Transverse colon (tissue), 4 donors: ENCODE measurements at regions not wholly inside any gene's neighbourhood (a gene's known extent, or its start where the extent isn't known, plus 50 kb on each side); places are given as distances from the start of the nearest gene placed in this dataset.

ENCODE experiments used
- DNase-seq: peaks from one replicate; pipeline ENCODE4 v3.0.0-alpha.2; 2019
- H3K27ac ChIP-seq, 4 donors: fragments of 200-600 bp; sonication (generic); 2 replicates each; pipeline ENCODE4 v1.5.1; 2016 to 2018; ENCODE audit warnings: inconsistent platforms in 4 of 4
- H3K27me3 ChIP-seq: fragments of 200-600 bp; sonication (generic); 2 replicates; pipeline ENCODE4 v1.5.1; 2017; ENCODE audit warnings: inconsistent platforms
- H3K36me3 ChIP-seq, 4 donors: fragments of 200-600 bp; sonication (generic); 2 replicates each; pipeline ENCODE4 v1.5.1; 2017 to 2019; ENCODE audit warnings: inconsistent platforms in 4 of 4
- H3K4me1 ChIP-seq, 4 donors: fragments of 200-600 bp; sonication (generic); 2 replicates each; pipeline ENCODE4 v1.5.1; 2017 to 2020; ENCODE audit warnings: inconsistent platforms in 4 of 4
- H3K4me3 ChIP-seq, 4 donors: fragments of 200-600 bp; sonication (generic); 1 replicate in 1 of 4; 2 replicates in 3 of 4; pipeline versions ENCODE4 v1.5.1 to v1.6.1; 2017 to 2019; ENCODE audit warnings: inconsistent platforms in 4 of 4
- H3K9me3 ChIP-seq, 2 donors: fragments of 200-600 bp; sonication (generic); 2 replicates each; pipeline ENCODE4 v1.5.1; 2017 to 2019; ENCODE audit warnings: inconsistent platforms in 2 of 2
- CTCF ChIP-seq, 5 experiments: fragments of 200-600 bp in 3 of 5; fragments of 450-650 bp in 2 of 5; sonication (generic) in 3 of 5; IDR thresholded peaks; 1 replicate in 2 of 5; 2 replicates in 3 of 5; pipeline ENCODE4 v1.5.1; 2016 to 2017; ENCODE audit warnings: antibody characterized with exemption in 5 of 5, inconsistent platforms in 3 of 5, mild to moderate bottlenecking in 2 of 5, moderate library complexity in 1 of 5
- EP300 ChIP-seq: sonication (generic); formaldehyde crosslinking; IDR thresholded peaks from one replicate; pipeline ENCODE4 v1.6.1; 2017; ENCODE audit warnings: antibody characterized with exemption, low read depth
- POLR2A ChIP-seq: fragments of 450-650 bp; IDR thresholded peaks from one replicate; pipeline ENCODE4 v1.6.1; 2016; ENCODE audit warnings: antibody characterized with exemption, mild to moderate bottlenecking, moderate library complexity
- POLR2AphosphoS5 ChIP-seq, 3 donors: sonication (generic); formaldehyde crosslinking; IDR thresholded peaks; one replicate each; pipeline ENCODE4 v1.6.1; 2016; ENCODE audit warnings: antibody characterized with exemption in 3 of 3
- WGBS, 2 donors: methylation state at CpG; one replicate each; pipeline ENCODE4 v1.1.5; 2018; ENCODE audit warnings: low coverage in 1 of 2; 5-methylcytosine and 5-hydroxymethylcytosine counted together
- in situ Hi-C, 4 donors: fragments of 200-750 bp; cut with MboI; loops; one replicate each; pipeline versions ENCODE4 v1.15.0 to v1.15.1; 2017; ENCODE audit warnings: low sequenced_read_pairs in 3 of 4, low pct_ligation_motif_present in 1 of 4, low pct_unique_long_range_greater_than_20kb in 1 of 4
- intact Hi-C: fragments of 100-400 bp; cut with DNase I; formaldehyde crosslinking; loops from one replicate; pipeline ENCODE4 v1.15.1; 2023; ENCODE audit warnings: low total_unique reads

GRCh38 chr9:20031836-20032235 lies 243.0 kb upstream of the SLC24A2 start:
- H3K4me1 ChIP-seq = no peaks in the 10 kb centered on the region
- no peak for TF ChIP-seq POLR2AphosphoS5 (IDR thresholded peaks at IDR 0.05)
- TF ChIP-seq EP300 = no peak
- TF ChIP-seq CTCF (IDR thresholded peaks at IDR 0.05) = no peak
- WGBS, 2 donors = 74 to 92% methylated on average over 6 of the region's 6 CpGs
- H3K27me3 ChIP-seq = no peaks in the 10 kb centered on the region
- no peak overlapping the region for H3K27ac ChIP-seq
- H3K9me3 ChIP-seq = no peaks in the 10 kb centered on the region
- no peak for DNase-seq
- no peak overlapping the region for H3K4me3 ChIP-seq
- no peaks in the 10 kb centered on the region for H3K36me3 ChIP-seq
- in situ Hi-C loops (no loop called here), intact Hi-C loops (no loop called here)

GRCh38 chr9:20030671-20031070 lies 241.8 kb upstream of the SLC24A2 start:
- H3K27me3 ChIP-seq = no peaks in the 10 kb centered on the region
- no peak overlapping the region for H3K4me3 ChIP-seq
- H3K27ac ChIP-seq = no peak overlapping the region
- intact Hi-C loops (no loop called here), in situ Hi-C loops (no loop called here)
- H3K36me3 ChIP-seq = no peaks in the 10 kb centered on the region
- no peak for TF ChIP-seq POLR2A
- no peak for TF ChIP-seq POLR2AphosphoS5 (IDR thresholded peaks at IDR 0.05)
- no peak for TF ChIP-seq CTCF (IDR thresholded peaks at IDR 0.05)
- no peak for TF ChIP-seq EP300
- no peak for DNase-seq
- no peaks in the 10 kb centered on the region for H3K9me3 ChIP-seq
- WGBS, 2 donors = 74 to 85% methylated on average over 2 of the region's 2 CpGs
- H3K4me1 ChIP-seq = no peaks in the 10 kb centered on the region

GRCh38 chr9:20030221-20030620 lies 241.4 kb upstream of the SLC24A2 start:
- in situ Hi-C loops (no loop called here), intact Hi-C loops (no loop called here)
- no peak overlapping the region for H3K27ac ChIP-seq
- no peaks in the 10 kb centered on the region for H3K27me3 ChIP-seq
- H3K4me1 ChIP-seq = no peaks in the 10 kb centered on the region
- no peak overlapping the region for H3K4me3 ChIP-seq
- TF ChIP-seq POLR2AphosphoS5 (IDR thresholded peaks at IDR 0.05) = no peak
- no peak for TF ChIP-seq CTCF (IDR thresholded peaks at IDR 0.05)
- no peak for TF ChIP-seq EP300
- TF ChIP-seq POLR2A = no peak
- H3K36me3 ChIP-seq = no peaks in the 10 kb centered on the region
- WGBS, 2 donors = 89 to 94% methylated on average over 3 to 4 of the region's 4 CpGs
- H3K9me3 ChIP-seq = no peaks in the 10 kb centered on the region
- no peak for DNase-seq

- Histone ChIP-seq H3K36me3 (no peaks in the 10 kb centered on the region), H3K27ac (no peak overlapping the region), H3K4me3 (no peak overlapping the region), H3K27me3 (no peaks in the 10 kb centered on the region), H3K4me1 (no peaks in the 10 kb centered on the region), H3K9me3 (no peaks in the 10 kb centered on the region)
- 29 to 44% methylated on average over 2 to 5 of the region's 5 CpGs for WGBS, 2 donors
- in situ Hi-C loops = no loop called here
- TF ChIP-seq POLR2A = no peak
- TF ChIP-seq CTCF (IDR thresholded peaks at IDR 0.05) = no peak
- no peak for TF ChIP-seq POLR2AphosphoS5 (IDR thresholded peaks at IDR 0.05)
- no peak for TF ChIP-seq EP300
- intact Hi-C loops = no loop called here
- no peak for DNase-seq
Measured at GRCh38 chr9:20028849-20029231, 240.0 kb upstream of the SLC24A2 start.
